Hepatocyte (in vitro differentiated cells): ENCODE measurements at regions not wholly inside any gene's neighbourhood (a gene's known extent, or its start where the extent isn't known, plus 50 kb on each side); places are given as distances from the start of the nearest gene placed in this dataset.

Experiments used
- CTCF ChIP-seq: fragments of 200-600 bp; sonication (generic); IDR thresholded peaks from 2 replicates; pipeline ENCODE4 v1.5.1; 2016; ENCODE audit warnings: antibody characterized with exemption, mild to moderate bottlenecking; ENCODE audit not compliant: poor library complexity
- EZH2 ChIP-seq: fragments of 200-600 bp; sonication (generic); IDR thresholded peaks from 2 replicates; pipeline ENCODE4 v1.6.1; 2016; ENCODE audit warnings: antibody characterized with exemption, mild to moderate bottlenecking, borderline replicate concordance
- EZH2phosphoT487 ChIP-seq: fragments of 200-600 bp; sonication (generic); IDR thresholded peaks from one replicate; pipeline ENCODE4 v1.6.1; 2018; ENCODE audit warnings: antibody characterized with exemption, mild to moderate bottlenecking, low read depth, moderate library complexity; ENCODE audit not compliant: unreplicated experiment, severe bottlenecking

GRCh38 chr4:24433515-24434214 is 150.7 kb downstream of the DHX15 start:
- TF ChIP-seq CTCF (no peak), EZH2 (no peak), EZH2phosphoT487 (no peak)
